ENCODE measurements at regions not wholly inside any gene's neighbourhood (a gene's known extent, or its start where the extent isn't known, plus 50 kb on each side); places are given as distances from the start of the nearest gene placed in this dataset.

- no peak for TF ChIP-seq CTCF (IDR thresholded peaks at IDR 0.05 in 4 of 5, conservative IDR thresholded peaks at IDR 0.05 in 1 of 5)
- TF ChIP-seq POLR2A (IDR thresholded peaks at IDR 0.05), result no peak
Observed at GRCh38 chr7:149692056-149692455, 81.3 kb downstream of the ZNF467 start.

Data from gastrocnemius medialis (tissue), 4 donors.